NCI-H2029 (cell line): ENCODE measurements at regions not wholly inside any gene's neighbourhood (a gene's known extent, or its start where the extent isn't known, plus 50 kb on each side); places are given as distances from the start of the nearest gene placed in this dataset.
"Not testable (repeated sequence)": the region's sequence is repeated elsewhere in the genome, so short reads cannot be mapped to it uniquely, and the experiment has no call there.

Experiments used
- DNase-seq: peaks from one replicate; lab custom pipeline; 2025; lab: John Stamatoyannopoulos, UW

GRCh38 chr20:51923633-51924032 lies 121.3 kb upstream of the SALL4 start:
- no peak for DNase-seq

GRCh38 chr20:51922812-51923211 lies 120.5 kb upstream of the SALL4 start:
- DNase-seq: not testable (repeated sequence)

- no peak for DNase-seq
These were observed 116.2 kb upstream of the SALL4 start for GRCh38 chr20:51918561-51918960.

GRCh38 chr20:51917886-51918535 lies 115.7 kb upstream of the SALL4 start:
- DNase-seq: no peak

GRCh38 chr20:51916244-51916643 lies 113.9 kb upstream of the SALL4 start:
- DNase-seq: no peak

GRCh38 chr20:51914758-51915157 lies 112.4 kb upstream of the SALL4 start:
- no peak for DNase-seq

GRCh38 chr20:51910321-51911050 lies 108.2 kb upstream of the SALL4 start:
- DNase-seq: no peak

GRCh38 chr20:51906679-51907078 lies 104.4 kb upstream of the SALL4 start:
- no peak for DNase-seq

GRCh38 chr20:51906049-51906448 lies 103.7 kb upstream of the SALL4 start:
- DNase-seq: no peak

- DNase-seq: no peak
These were observed 100.6 kb upstream of the SALL4 start for GRCh38 chr20:51902933-51903332.

GRCh38 chr20:51900443-51900842 lies 98.1 kb upstream of the SALL4 start:
- DNase-seq: no peak

- DNase-seq: no peak
These were observed 97.4 kb upstream of the SALL4 start for GRCh38 chr20:51899674-51900073.

- DNase-seq: no peak
These were observed 96.5 kb upstream of the SALL4 start for GRCh38 chr20:51898788-51899187.

- no peak for DNase-seq
These were observed 92.3 kb upstream of the SALL4 start for GRCh38 chr20:51894619-51895018.

GRCh38 chr20:51894201-51894600 lies 91.9 kb upstream of the SALL4 start:
- no peak for DNase-seq

GRCh38 chr20:51893723-51894122 lies 91.4 kb upstream of the SALL4 start:
- no peak for DNase-seq

GRCh38 chr20:51890003-51890402 lies 87.7 kb upstream of the SALL4 start:
- DNase-seq: no peak

GRCh38 chr20:51889466-51889865 lies 87.1 kb upstream of the SALL4 start:
- no peak for DNase-seq

- DNase-seq: no peak
These were observed 86.0 kb upstream of the SALL4 start for GRCh38 chr20:51888291-51888690.

GRCh38 chr20:51886891-51887608 lies 84.7 kb upstream of the SALL4 start:
- no peak for DNase-seq

GRCh38 chr20:51886341-51886740 lies 84.0 kb upstream of the SALL4 start:
- no peak for DNase-seq

- DNase-seq: no peak
These were observed 82.2 kb upstream of the SALL4 start for GRCh38 chr20:51884561-51884960.

- no peak for DNase-seq
These were observed 77.9 kb upstream of the SALL4 start for GRCh38 chr20:51880188-51880587.
